Left lung (tissue), 4 donors: ENCODE measurements at regions not wholly inside any gene's neighbourhood (a gene's known extent, or its start where the extent isn't known, plus 50 kb on each side); places are given as distances from the start of the nearest gene placed in this dataset.

ENCODE experiments used
- ATAC-seq: fragments of 200-7000 bp; cut with Tn5 transposase; one replicate; pipeline ENCODE4 v1.9.1; 2020; ENCODE audit warnings: moderate library complexity
- DNase-seq, 4 donors: peaks; one replicate each; pipeline ENCODE4 v3.0.0-alpha.2; 2013 to 2020
- H3K27ac ChIP-seq, 2 donors: fragments of 200-600 bp; sonication (generic) in 1 of 2; one replicate each; pipeline versions ENCODE4 v1.5.0 to v1.8.0; 2020 to 2021
- H3K27me3 ChIP-seq, 2 donors: fragments of 200-600 bp; sonication (generic) in 1 of 2; one replicate each; pipeline versions ENCODE4 v1.5.0 to v1.8.0; 2020 to 2021
- H3K36me3 ChIP-seq, 2 donors: fragments of 200-600 bp; sonication (generic) in 1 of 2; one replicate each; pipeline versions ENCODE4 v1.5.0 to v1.8.0; 2020 to 2021
- H3K4me1 ChIP-seq, 2 donors: fragments of 200-600 bp; one replicate each; pipeline ENCODE4 v1.8.0; 2021
- H3K4me3 ChIP-seq, 2 donors: fragments of 200-600 bp; sonication (generic) in 1 of 2; one replicate each; pipeline versions ENCODE4 v1.5.0 to v1.8.0; 2020 to 2021; ENCODE audit warnings: mild to moderate bottlenecking in 1 of 2
- H3K9me3 ChIP-seq, 2 donors: fragments of 200-600 bp; sonication (generic) in 1 of 2; one replicate each; pipeline versions ENCODE4 v1.5.0 to v1.8.0; 2020 to 2021
- intact Hi-C, 2 donors: fragments of 100-400 bp; cut with DNase I; formaldehyde crosslinking; loops; one replicate each; pipeline versions ENCODE4 v1.11.2 to v1.14.2; 2022
- TF ChIP-seq, protein P1 (sequence below), 2 donors: fragments of 200-600 bp; sonication (generic) in 1 of 2; IDR thresholded peaks; one replicate each; pipeline versions ENCODE4 v1.5.0 to v1.8.0; 2021; ENCODE audit warnings: antibody characterized with exemption in 2 of 2
- donor health status: DM: no; HTN: yes; CAD: no.
- donor health status: DM: no; HTN: no; CAD: no.

DNA sequence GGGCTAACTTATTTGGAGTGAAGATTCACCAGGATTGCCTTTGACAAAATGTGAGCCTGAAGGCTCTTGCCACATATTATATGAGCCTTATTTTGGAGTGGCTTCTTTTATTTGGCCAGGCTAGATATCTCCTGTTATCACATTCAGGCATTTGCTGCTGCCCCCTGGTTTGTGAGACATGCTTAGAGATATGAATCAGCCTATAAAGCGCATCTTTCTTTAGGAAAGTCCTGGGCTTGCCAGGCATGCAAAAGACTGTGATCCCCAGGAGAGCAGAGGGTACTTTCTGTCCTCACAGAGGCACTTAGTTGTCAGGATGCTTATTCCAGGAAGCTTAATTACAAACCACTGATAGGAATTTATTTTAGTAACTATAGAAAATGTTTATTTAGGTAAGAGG lies 333.3 kb downstream of the FAT3 start:
- intact Hi-C loops, result no loop called here
- Histone ChIP-seq H3K4me1 (no peaks in the 10 kb centered on the region), H3K9me3 (no peaks in the 10 kb centered on the region), H3K27ac (no peak overlapping the region), H3K4me3 (no peak overlapping the region), H3K36me3 (no peaks in the 10 kb centered on the region), H3K27me3 (no peaks in the 10 kb centered on the region)
- DNase-seq (no peak), ATAC-seq (no peak)
- TF ChIP-seq, protein P1, sequence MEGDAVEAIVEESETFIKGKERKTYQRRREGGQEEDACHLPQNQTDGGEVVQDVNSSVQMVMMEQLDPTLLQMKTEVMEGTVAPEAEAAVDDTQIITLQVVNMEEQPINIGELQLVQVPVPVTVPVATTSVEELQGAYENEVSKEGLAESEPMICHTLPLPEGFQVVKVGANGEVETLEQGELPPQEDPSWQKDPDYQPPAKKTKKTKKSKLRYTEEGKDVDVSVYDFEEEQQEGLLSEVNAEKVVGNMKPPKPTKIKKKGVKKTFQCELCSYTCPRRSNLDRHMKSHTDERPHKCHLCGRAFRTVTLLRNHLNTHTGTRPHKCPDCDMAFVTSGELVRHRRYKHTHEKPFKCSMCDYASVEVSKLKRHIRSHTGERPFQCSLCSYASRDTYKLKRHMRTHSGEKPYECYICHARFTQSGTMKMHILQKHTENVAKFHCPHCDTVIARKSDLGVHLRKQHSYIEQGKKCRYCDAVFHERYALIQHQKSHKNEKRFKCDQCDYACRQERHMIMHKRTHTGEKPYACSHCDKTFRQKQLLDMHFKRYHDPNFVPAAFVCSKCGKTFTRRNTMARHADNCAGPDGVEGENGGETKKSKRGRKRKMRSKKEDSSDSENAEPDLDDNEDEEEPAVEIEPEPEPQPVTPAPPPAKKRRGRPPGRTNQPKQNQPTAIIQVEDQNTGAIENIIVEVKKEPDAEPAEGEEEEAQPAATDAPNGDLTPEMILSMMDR (IDR thresholded peaks at IDR 0.05), result no peak

DNA sequence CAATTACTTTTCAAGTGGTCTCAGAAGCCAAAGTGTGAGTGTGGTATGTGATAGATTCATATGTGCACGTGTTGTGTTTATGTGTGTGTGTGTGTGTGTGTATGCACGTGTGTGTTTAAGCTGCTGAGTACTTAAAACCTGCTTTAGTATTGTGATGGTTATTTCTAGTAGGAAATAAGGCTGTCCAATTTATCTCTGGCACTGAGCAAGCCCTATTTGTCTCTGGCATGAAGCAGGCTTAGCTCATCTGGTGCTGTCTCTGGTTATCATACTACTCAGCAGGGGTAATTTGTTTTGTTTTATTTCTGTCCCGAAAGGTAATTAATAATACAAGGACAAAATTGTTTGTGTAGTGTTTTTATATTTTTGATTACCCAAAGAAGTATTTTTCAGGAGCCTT lies 333.7 kb downstream of the FAT3 start:
- H3K9me3 ChIP-seq, result no peaks in the 10 kb centered on the region
- H3K36me3 ChIP-seq, result no peaks in the 10 kb centered on the region
- no peak overlapping the region for H3K4me3 ChIP-seq
- intact Hi-C loops, result no loop called here
- H3K27ac ChIP-seq, result no peak overlapping the region
- TF ChIP-seq, protein P1 (IDR thresholded peaks at IDR 0.05), result no peak
- no peaks in the 10 kb centered on the region for H3K27me3 ChIP-seq
- no peaks in the 10 kb centered on the region for H3K4me1 ChIP-seq
- ATAC-seq (no peak), DNase-seq (no peak)

DNA sequence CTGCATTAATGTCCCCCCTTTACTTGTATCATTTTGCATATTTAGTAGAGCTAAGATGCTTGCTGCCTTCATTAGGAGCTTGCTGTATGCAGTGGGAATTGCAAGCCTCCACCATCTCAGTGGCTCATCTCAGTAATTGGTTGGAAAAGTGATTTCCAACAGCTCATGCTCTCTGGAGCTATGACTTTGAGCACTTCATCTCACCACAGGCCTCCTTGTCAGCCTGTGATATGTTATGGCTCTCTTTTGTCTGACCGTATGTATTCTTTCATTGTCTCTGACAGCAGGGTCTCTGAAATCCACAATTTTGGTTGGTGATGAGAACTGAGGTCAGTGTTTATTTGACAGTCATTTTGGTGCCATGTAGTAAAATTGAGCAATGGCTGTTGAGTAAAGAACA lies 345.1 kb downstream of the FAT3 start:
- Histone ChIP-seq H3K27me3 (no peaks in the 10 kb centered on the region), H3K36me3 (no peaks in the 10 kb centered on the region), H3K27ac (no peak overlapping the region), H3K4me1 (no peaks in the 10 kb centered on the region), H3K4me3 (no peak overlapping the region), H3K9me3 (no peaks in the 10 kb centered on the region)
- no peak for ATAC-seq
- intact Hi-C loops, result no loop called here
- TF ChIP-seq, protein P1 (IDR thresholded peaks at IDR 0.05), result no peak
- no peak for DNase-seq

DNA sequence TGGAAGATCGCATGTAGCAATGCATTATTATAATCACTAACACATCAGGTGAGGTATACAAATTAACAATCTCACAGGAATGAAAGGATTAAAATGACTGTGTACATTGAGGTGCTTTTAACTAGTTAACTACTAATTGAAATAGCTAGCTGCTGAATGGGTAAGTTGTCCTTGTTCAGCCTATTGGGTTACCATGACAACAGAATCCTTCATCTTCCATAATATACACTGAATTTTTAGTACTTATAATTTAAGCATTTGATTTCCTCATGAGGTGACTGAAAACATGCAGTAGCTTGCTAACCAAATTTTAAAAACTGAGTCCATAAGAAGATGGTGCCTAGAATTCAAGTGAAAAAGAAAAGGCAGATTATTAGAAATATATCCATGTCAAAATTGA lies 347.9 kb downstream of the FAT3 start:
- Histone ChIP-seq H3K4me3 (no peak overlapping the region), H3K27ac (no peak overlapping the region), H3K4me1 (no peaks in the 10 kb centered on the region), H3K9me3 (no peaks in the 10 kb centered on the region), H3K36me3 (no peaks in the 10 kb centered on the region), H3K27me3 (no peaks in the 10 kb centered on the region)
- DNase-seq (no peak), ATAC-seq (no peak)
- intact Hi-C loops, result no loop called here
- TF ChIP-seq, protein P1 (IDR thresholded peaks at IDR 0.05), result no peak

DNA sequence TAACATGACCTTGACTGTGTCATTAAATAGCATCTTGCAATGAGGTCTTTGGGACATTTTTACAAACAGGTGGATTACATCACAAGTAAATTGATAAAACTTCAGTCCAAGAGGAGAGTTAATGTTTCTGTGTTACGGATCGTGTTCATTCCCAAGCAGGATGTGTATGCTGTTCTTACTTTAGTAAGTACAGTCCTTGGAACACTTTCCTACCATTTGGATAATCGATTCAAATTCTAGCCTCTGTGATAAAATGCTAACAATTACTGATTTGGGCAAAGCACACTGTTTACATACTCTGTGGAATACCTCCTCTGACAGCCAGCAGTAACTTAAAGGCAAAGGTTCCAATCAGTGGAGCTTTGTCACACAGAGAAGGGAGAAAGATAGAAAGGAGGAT lies 351.7 kb downstream of the FAT3 start:
- DNase-seq (no peak), ATAC-seq (no peak)
- Histone ChIP-seq H3K27me3 (no peaks in the 10 kb centered on the region), H3K9me3 (no peaks in the 10 kb centered on the region), H3K27ac (no peak overlapping the region), H3K36me3 (no peaks in the 10 kb centered on the region), H3K4me3 (no peak overlapping the region), H3K4me1 (no peaks in the 10 kb centered on the region)
- TF ChIP-seq, protein P1 (IDR thresholded peaks at IDR 0.05), result no peak
- intact Hi-C loops, result no loop called here
